T-cell (primary cell): ENCODE measurements at regions not wholly inside any gene's neighbourhood (a gene's known extent, or its start where the extent isn't known, plus 50 kb on each side); places are given as distances from the start of the nearest gene placed in this dataset.

ENCODE experiments used
- ATAC-seq, 4 experiments: fragments of 200-7000 bp in 3 of 4; fragments of 150-1000 bp in 1 of 4; cut with Tn5 transposase; replicated peaks in 1 of 4; 1 replicate in 3 of 4; 2 replicates in 1 of 4; pipeline ENCODE4 v1.10.0; 2021; ENCODE audit warnings: moderate library complexity in 3 of 4, mild to moderate bottlenecking in 2 of 4, moderate number of reproducible peaks in 1 of 4
- CTCF ChIA-PET, 2 donors: fragments of 300-600 bp; sonication (Branson Sonifier 250); formaldehyde crosslinking; loops; one replicate each; lab custom pipeline; 2022; ENCODE audit warnings: antibody characterized with exemption in 2 of 2; lab: Charles Lee
- POLR2A ChIA-PET, 2 donors: fragments of 300-600 bp; sonication (Branson Sonifier 250); formaldehyde crosslinking; loops; one replicate each; lab custom pipeline; 2022; ENCODE audit warnings: antibody characterized with exemption in 2 of 2; lab: Charles Lee
- DNase-seq, 35 experiments: peaks; one replicate each; pipeline versions ENCODE4 v3.0.0 to v3.0.0-alpha.2; 2013 to 2023
- H3K27ac ChIP-seq: one replicate; pipeline ENCODE4 v1.5.1; 2013; ENCODE audit warnings: low read length
- H3K27me3 ChIP-seq, 2 experiments: replicated peaks in 1 of 2; 1 replicate in 1 of 2; 2 replicates in 1 of 2; pipeline versions ENCODE4 v1.6.1 to v1.7.0; 2013; ENCODE audit warnings: low read length in 1 of 2, mixed read lengths in 1 of 2; ENCODE audit not compliant: control insufficient read depth in 2 of 2, insufficient read depth in 2 of 2; ENCODE audit errors: extremely low read depth in 1 of 2
- H3K36me3 ChIP-seq, 2 donors: 1 replicate in 1 of 2; 2 replicates in 1 of 2; pipeline versions ENCODE4 v1.6.1 to v1.7.0; 2013; ENCODE audit warnings: low read length in 1 of 2; ENCODE audit not compliant: control insufficient read depth in 2 of 2, insufficient read depth in 1 of 2; ENCODE audit errors: extremely low read depth in 1 of 2
- H3K4me1 ChIP-seq, 2 experiments: 1 replicate in 1 of 2; 2 replicates in 1 of 2; pipeline versions ENCODE4 v1.6.1 to v1.7.0; 2013; ENCODE audit warnings: low read length in 2 of 2, mixed read lengths in 1 of 2; ENCODE audit not compliant: insufficient read depth in 2 of 2, control insufficient read depth in 1 of 2; ENCODE audit errors: extremely low read depth in 1 of 2
- H3K4me3 ChIP-seq, 2 donors: 1 replicate in 1 of 2; 2 replicates in 1 of 2; pipeline versions ENCODE4 v1.5.1 to v1.7.0; 2013; ENCODE audit warnings: mild to moderate bottlenecking in 2 of 2, low read length in 1 of 2, moderate library complexity in 1 of 2; ENCODE audit not compliant: control insufficient read depth in 1 of 2; ENCODE audit errors: extremely low read depth in 1 of 2
- H3K9me3 ChIP-seq: 2 replicates; pipeline ENCODE4 v1.7.0; 2013
- H3K27ac Mint-ChIP-seq, 2 donors: one replicate each; pipeline ENCODE4 v1.8.0; 2020 to 2021; ENCODE audit warnings: mild to moderate bottlenecking in 2 of 2, mixed read lengths in 2 of 2
- H3K27me3 Mint-ChIP-seq, 2 donors: one replicate each; pipeline ENCODE4 v1.8.0; 2021 to 2022; ENCODE audit warnings: mixed read lengths in 2 of 2
- H3K36me3 Mint-ChIP-seq: one replicate; pipeline ENCODE4 v1.8.0; 2021; ENCODE audit warnings: mixed read lengths
- H3K4me1 Mint-ChIP-seq, 3 donors: one replicate each; pipeline ENCODE4 v1.8.0; 2020 to 2022; ENCODE audit warnings: mixed read lengths in 3 of 3, mild to moderate bottlenecking in 1 of 3
- H3K4me3 Mint-ChIP-seq, 3 donors: one replicate each; pipeline ENCODE4 v1.8.0; 2020 to 2022; ENCODE audit warnings: mild to moderate bottlenecking in 3 of 3, mixed read lengths in 3 of 3, moderate library complexity in 3 of 3
- H3K9me3 Mint-ChIP-seq, 3 donors: one replicate each; pipeline ENCODE4 v1.8.0; 2020 to 2022; ENCODE audit warnings: mixed read lengths in 3 of 3
- WGBS: methylation state at CpG from one replicate; pipeline ENCODE4 v1.1.5; 2013; ENCODE audit warnings: missing lambda C conversion rate; ENCODE audit not compliant: insufficient coverage; 5-methylcytosine and 5-hydroxymethylcytosine counted together

GRCh38 chr15:66629817-66630576, 64.2 kb upstream of the LCTL start:
- H3K4me1 ChIP-seq: no peaks in the 10 kb centered on the region
- peaks cover 0 to 5% of the 10 kb centered on the region in 2 experiments for H3K27me3 ChIP-seq
- Mint-ChIP-seq H3K4me1 (no peaks in the 10 kb centered on the region), H3K27me3 (no peaks in the 10 kb centered on the region), H3K36me3 (no peaks in the 10 kb centered on the region), H3K9me3 (no peaks in the 10 kb centered on the region), H3K4me3 (no peak overlapping the region), H3K27ac (no peak overlapping the region)
- no peaks in the 10 kb centered on the region for H3K36me3 ChIP-seq
- ATAC-seq: no peak
- 86% methylated on average over 4 of the region's 4 CpGs for WGBS
- ChIA-PET POLR2A (interaction anchor here in 1 of 2 donors (0.8 kb wide), 1 partner anchor 144 kb away, joined by 3 read pairs; no protein-coding TSS in a partner anchor), CTCF (no interaction called here)
- DNase-seq: no peak
- no peak overlapping the region for H3K27ac ChIP-seq
- no peaks in the 10 kb centered on the region for H3K9me3 ChIP-seq
- no peak overlapping the region for H3K4me3 ChIP-seq

- no peak overlapping the region for H3K27ac ChIP-seq
Measured at GRCh38 chr15:66630801-66631351, 65.1 kb upstream of the LCTL start.

GRCh38 chr15:66631616-66632263, 65.9 kb upstream of the LCTL start:
- no peaks in the 10 kb centered on the region for H3K36me3 Mint-ChIP-seq
- POLR2A ChIA-PET: no interaction called here
- H3K27ac Mint-ChIP-seq: no peak overlapping the region
- no peak overlapping the region for H3K4me3 Mint-ChIP-seq
- CTCF ChIA-PET: no interaction called here
- no peaks in the 10 kb centered on the region for H3K4me1 Mint-ChIP-seq
- 100% methylated on average over 1 of the region's 7 CpGs for WGBS
- Histone ChIP-seq H3K4me1 (no peaks in the 10 kb centered on the region), H3K9me3 (no peaks in the 10 kb centered on the region), H3K27ac (no peak overlapping the region), H3K27me3 (peaks cover 0 to 3% of the 10 kb centered on the region in 2 experiments), H3K36me3 (no peaks in the 10 kb centered on the region), H3K4me3 (no peak overlapping the region)
- no peak for DNase-seq
- ATAC-seq: no peak
- H3K9me3 Mint-ChIP-seq: no peaks in the 10 kb centered on the region
- H3K27me3 Mint-ChIP-seq: no peaks in the 10 kb centered on the region

More at GRCh38 chr15:66630801-66631351, 65.1 kb upstream of the LCTL start:
- Histone ChIP-seq H3K9me3 (no peaks in the 10 kb centered on the region), H3K4me3 (no peak overlapping the region), H3K4me1 (no peaks in the 10 kb centered on the region), H3K36me3 (no peaks in the 10 kb centered on the region), H3K27me3 (peaks cover 0 to 3% of the 10 kb centered on the region in 2 experiments)
- H3K9me3 Mint-ChIP-seq: no peaks in the 10 kb centered on the region
- WGBS: 84% methylated on average over 16 of the region's 17 CpGs
- no peaks in the 10 kb centered on the region for H3K4me1 Mint-ChIP-seq
- ATAC-seq (no peak), DNase-seq (no peak)
- no peak overlapping the region for H3K27ac Mint-ChIP-seq
- no peaks in the 10 kb centered on the region for H3K36me3 Mint-ChIP-seq
- no peak overlapping the region for H3K4me3 Mint-ChIP-seq
- H3K27me3 Mint-ChIP-seq: no peaks in the 10 kb centered on the region
- CTCF ChIA-PET: no interaction called here
- POLR2A ChIA-PET: no interaction called here

- DNase-seq: no peak
- Histone ChIP-seq H3K36me3 (no peaks in the 10 kb centered on the region), H3K27ac (no peak overlapping the region), H3K9me3 (no peaks in the 10 kb centered on the region), H3K4me3 (no peak overlapping the region), H3K27me3 (peaks cover 0 to 4% of the 10 kb centered on the region in 2 experiments), H3K4me1 (peaks cover 2 to 7% of the 10 kb centered on the region in 2 experiments)
- no peak overlapping the region for H3K27ac Mint-ChIP-seq
- ChIA-PET POLR2A (no interaction called here), CTCF (interaction anchor here in 1 of 2 donors (0.6 kb wide), 1 partner anchor 164 kb away, joined by 9 read pairs; no protein-coding TSS in a partner anchor)
- no peak overlapping the region for H3K4me3 Mint-ChIP-seq
- no peaks in the 10 kb centered on the region for H3K27me3 Mint-ChIP-seq
- H3K36me3 Mint-ChIP-seq: no peaks in the 10 kb centered on the region
- H3K4me1 Mint-ChIP-seq: peaks cover 3 to 5% (median 5%) of the 10 kb centered on the region in 3 donors
- no peak for ATAC-seq
- 70% methylated on average over 17 of the region's 19 CpGs for WGBS
- H3K9me3 Mint-ChIP-seq: no peaks in the 10 kb centered on the region
Measured at GRCh38 chr15:66633041-66633937, 67.5 kb upstream of the LCTL start.

GRCh38 chr15:66633938-66634250, 68.1 kb upstream of the LCTL start:
- CTCF ChIA-PET: interaction anchor here in 1 of 2 donors (0.6 kb wide), 1 partner anchor 164 kb away, joined by 9 read pairs; no protein-coding TSS in a partner anchor
- peaks cover 4 to 13% of the 10 kb centered on the region in 2 experiments for H3K4me1 ChIP-seq
- Mint-ChIP-seq H3K9me3 (no peaks in the 10 kb centered on the region), H3K4me3 (no peak overlapping the region), H3K27ac (no peak overlapping the region), H3K36me3 (no peaks in the 10 kb centered on the region), H3K27me3 (no peaks in the 10 kb centered on the region), H3K4me1 (peaks cover 7 to 9% (median 9%) of the 10 kb centered on the region in 3 donors)
- POLR2A ChIA-PET: no interaction called here
- no peak for ATAC-seq
- H3K9me3 ChIP-seq: no peaks in the 10 kb centered on the region
- WGBS: 80% methylated on average over 1 of the region's 3 CpGs
- no peak for DNase-seq
- no peaks in the 10 kb centered on the region for H3K36me3 ChIP-seq
- H3K27me3 ChIP-seq: peaks cover 0 to 4% of the 10 kb centered on the region in 2 experiments
- H3K27ac ChIP-seq: no peak overlapping the region
- H3K4me3 ChIP-seq: no peak overlapping the region

- Histone ChIP-seq H3K36me3 (no peaks in the 10 kb centered on the region), H3K4me3 (no peak overlapping the region), H3K4me1 (peaks cover 4 to 16% of the 10 kb centered on the region in 2 experiments), H3K27ac (no peak overlapping the region), H3K9me3 (no peaks in the 10 kb centered on the region), H3K27me3 (peaks cover 0 to 4% of the 10 kb centered on the region in 2 experiments)
- DNase-seq (no peak), ATAC-seq (no peak)
- Mint-ChIP-seq H3K27ac (no peak overlapping the region), H3K4me3 (no peak overlapping the region), H3K4me1 (peaks cover 7 to 11% (median 9%) of the 10 kb centered on the region in 3 donors), H3K27me3 (no peaks in the 10 kb centered on the region), H3K36me3 (no peaks in the 10 kb centered on the region), H3K9me3 (no peaks in the 10 kb centered on the region)
- ChIA-PET CTCF (interaction anchor here in 1 of 2 donors (0.6 kb wide), 1 partner anchor 559 kb away, joined by 3 read pairs; no protein-coding TSS in a partner anchor), POLR2A (no interaction called here)
- WGBS: no CpG with 5 or more reads among the region's 5 CpGs
Measured at GRCh38 chr15:66634540-66634939, 67.5 kb upstream of the SMAD6 start.
